ENCODE measurements at regions not wholly inside any gene's neighbourhood (a gene's known extent, or its start where the extent isn't known, plus 50 kb on each side); places are given as distances from the start of the nearest gene placed in this dataset.

GRCh38 chr14:44286201-44286600 is 220.9 kb downstream of the FSCB start:
- Mint-ChIP-seq H3K27me3 (no peaks in the 10 kb centered on the region), H3K4me1 (no peaks in the 10 kb centered on the region), H3K36me3 (no peaks in the 10 kb centered on the region), H3K27ac (no peak overlapping the region), H3K9me3 (no peaks in the 10 kb centered on the region), H3K4me3 (no peak overlapping the region)
- ATAC-seq, result no peak

- Mint-ChIP-seq H3K4me1 (no peaks in the 10 kb centered on the region), H3K4me3 (no peak overlapping the region), H3K36me3 (no peaks in the 10 kb centered on the region), H3K27ac (no peak overlapping the region), H3K9me3 (no peaks in the 10 kb centered on the region), H3K27me3 (no peaks in the 10 kb centered on the region)
- ATAC-seq, result no peak
Observed at GRCh38 chr14:44283836-44284235, 223.2 kb downstream of the FSCB start.

- Mint-ChIP-seq H3K4me3 (no peak overlapping the region), H3K27ac (no peak overlapping the region), H3K4me1 (no peaks in the 10 kb centered on the region), H3K36me3 (no peaks in the 10 kb centered on the region), H3K9me3 (no peaks in the 10 kb centered on the region), H3K27me3 (no peaks in the 10 kb centered on the region)
- no peak for ATAC-seq
Observed at GRCh38 chr14:44279357-44279756, 227.7 kb downstream of the FSCB start.

- Mint-ChIP-seq H3K27ac (no peak overlapping the region), H3K36me3 (no peaks in the 10 kb centered on the region), H3K27me3 (no peaks in the 10 kb centered on the region), H3K4me3 (no peak overlapping the region), H3K9me3 (peaks cover 7% of the 10 kb centered on the region), H3K4me1 (no peaks in the 10 kb centered on the region)
- no peak for ATAC-seq
Observed at GRCh38 chr14:44271637-44272036, 235.4 kb downstream of the FSCB start.

- Mint-ChIP-seq H3K36me3 (no peaks in the 10 kb centered on the region), H3K27ac (no peak overlapping the region), H3K4me1 (no peaks in the 10 kb centered on the region), H3K9me3 (peaks cover 7% of the 10 kb centered on the region), H3K4me3 (no peak overlapping the region), H3K27me3 (no peaks in the 10 kb centered on the region)
- no peak for ATAC-seq
Observed at GRCh38 chr14:44271006-44271405, 236.1 kb downstream of the FSCB start.

GRCh38 chr14:44265246-44265645 is 241.8 kb downstream of the FSCB start:
- H3K4me1 Mint-ChIP-seq, result no peaks in the 10 kb centered on the region
- ATAC-seq, result no peak
- no peak overlapping the region for H3K27ac Mint-ChIP-seq
- no peak overlapping the region for H3K4me3 Mint-ChIP-seq
- H3K36me3 Mint-ChIP-seq, result no peaks in the 10 kb centered on the region
- H3K27me3 Mint-ChIP-seq, result no peaks in the 10 kb centered on the region
- H3K9me3 Mint-ChIP-seq, result peaks cover 13% of the 10 kb centered on the region

GRCh38 chr14:44215660-44216059 is 291.4 kb downstream of the FSCB start:
- no peak overlapping the region for H3K27ac Mint-ChIP-seq
- H3K27me3 Mint-ChIP-seq, result no peaks in the 10 kb centered on the region
- peaks cover 7% of the 10 kb centered on the region for H3K9me3 Mint-ChIP-seq
- no peak for ATAC-seq
- H3K4me1 Mint-ChIP-seq, result no peaks in the 10 kb centered on the region
- no peak overlapping the region for H3K4me3 Mint-ChIP-seq
- no peaks in the 10 kb centered on the region for H3K36me3 Mint-ChIP-seq

GRCh38 chr14:44211718-44212117 is 295.4 kb downstream of the FSCB start:
- Mint-ChIP-seq H3K36me3 (no peaks in the 10 kb centered on the region), H3K4me1 (no peaks in the 10 kb centered on the region), H3K27ac (no peak overlapping the region), H3K27me3 (no peaks in the 10 kb centered on the region), H3K9me3 (peaks cover 2% of the 10 kb centered on the region), H3K4me3 (no peak overlapping the region)
- no peak for ATAC-seq

- H3K27me3 Mint-ChIP-seq, result no peaks in the 10 kb centered on the region
- H3K9me3 Mint-ChIP-seq, result peaks cover 6% of the 10 kb centered on the region
- no peak for ATAC-seq
- H3K4me3 Mint-ChIP-seq, result no peak overlapping the region
- no peak overlapping the region for H3K27ac Mint-ChIP-seq
- H3K36me3 Mint-ChIP-seq, result no peaks in the 10 kb centered on the region
- H3K4me1 Mint-ChIP-seq, result no peaks in the 10 kb centered on the region
Observed at GRCh38 chr14:44204061-44204835, 302.8 kb downstream of the FSCB start.

GRCh38 chr14:44180975-44181374 is 326.1 kb downstream of the FSCB start:
- Mint-ChIP-seq H3K9me3 (peaks cover 6% of the 10 kb centered on the region), H3K27me3 (no peaks in the 10 kb centered on the region), H3K36me3 (no peaks in the 10 kb centered on the region), H3K4me1 (no peaks in the 10 kb centered on the region), H3K27ac (no peak overlapping the region), H3K4me3 (no peak overlapping the region)
- no peak for ATAC-seq

GRCh38 chr14:44170556-44170955 is 336.5 kb downstream of the FSCB start:
- ATAC-seq, result no peak
- H3K27me3 Mint-ChIP-seq, result no peaks in the 10 kb centered on the region
- no peak overlapping the region for H3K27ac Mint-ChIP-seq
- no peaks in the 10 kb centered on the region for H3K36me3 Mint-ChIP-seq
- H3K9me3 Mint-ChIP-seq, result peaks cover 17% of the 10 kb centered on the region
- no peaks in the 10 kb centered on the region for H3K4me1 Mint-ChIP-seq
- no peak overlapping the region for H3K4me3 Mint-ChIP-seq

GRCh38 chr14:44170101-44170500 is 337.0 kb downstream of the FSCB start:
- Mint-ChIP-seq H3K27ac (no peak overlapping the region), H3K27me3 (no peaks in the 10 kb centered on the region), H3K9me3 (peaks cover 15% of the 10 kb centered on the region), H3K4me3 (no peak overlapping the region), H3K36me3 (no peaks in the 10 kb centered on the region), H3K4me1 (no peaks in the 10 kb centered on the region)
- no peak for ATAC-seq

GRCh38 chr14:44168566-44168965 is 338.5 kb downstream of the FSCB start:
- Mint-ChIP-seq H3K36me3 (no peaks in the 10 kb centered on the region), H3K9me3 (peaks cover 3% of the 10 kb centered on the region), H3K27ac (no peak overlapping the region), H3K4me3 (no peak overlapping the region), H3K27me3 (no peaks in the 10 kb centered on the region), H3K4me1 (no peaks in the 10 kb centered on the region)
- ATAC-seq, result no peak

- H3K27ac Mint-ChIP-seq, result no peak overlapping the region
- no peaks in the 10 kb centered on the region for H3K36me3 Mint-ChIP-seq
- H3K4me1 Mint-ChIP-seq, result no peaks in the 10 kb centered on the region
- no peak overlapping the region for H3K4me3 Mint-ChIP-seq
- peaks cover 8% of the 10 kb centered on the region for H3K9me3 Mint-ChIP-seq
- no peak for ATAC-seq
- H3K27me3 Mint-ChIP-seq, result no peaks in the 10 kb centered on the region
Observed at GRCh38 chr14:44166611-44167010, 340.5 kb downstream of the FSCB start.

GRCh38 chr14:44165936-44166335 is 341.1 kb downstream of the FSCB start:
- no peaks in the 10 kb centered on the region for H3K36me3 Mint-ChIP-seq
- H3K27me3 Mint-ChIP-seq, result no peaks in the 10 kb centered on the region
- no peak overlapping the region for H3K4me3 Mint-ChIP-seq
- peaks cover 8% of the 10 kb centered on the region for H3K9me3 Mint-ChIP-seq
- H3K27ac Mint-ChIP-seq, result no peak overlapping the region
- no peak for ATAC-seq
- H3K4me1 Mint-ChIP-seq, result no peaks in the 10 kb centered on the region

- no peak for ATAC-seq
- no peak overlapping the region for H3K27ac Mint-ChIP-seq
- H3K27me3 Mint-ChIP-seq, result no peaks in the 10 kb centered on the region
- no peaks in the 10 kb centered on the region for H3K4me1 Mint-ChIP-seq
- no peaks in the 10 kb centered on the region for H3K36me3 Mint-ChIP-seq
- peaks cover 8% of the 10 kb centered on the region for H3K9me3 Mint-ChIP-seq
- no peak overlapping the region for H3K4me3 Mint-ChIP-seq
Observed at GRCh38 chr14:44165286-44165685, 341.8 kb downstream of the FSCB start.
